Erythroblast (primary cell): ENCODE measurements at regions not wholly inside any gene's neighbourhood (a gene's known extent, or its start where the extent isn't known, plus 50 kb on each side); places are given as distances from the start of the nearest gene placed in this dataset.

Experiments used
- GATA1 ChIP-seq: IDR thresholded peaks from 2 replicates; pipeline ENCODE4 v1.6.1; 2011; ENCODE audit warnings: low read depth, mild to moderate bottlenecking, control low read depth, low read length, moderate library complexity
- POLR2A ChIP-seq: IDR thresholded peaks from 2 replicates; pipeline ENCODE4 v1.6.1; 2011; ENCODE audit warnings: mild to moderate bottlenecking, low read length

- no peak for TF ChIP-seq POLR2A
- TF ChIP-seq GATA1, result no peak
These were observed 158.0 kb upstream of the RBMS1 start for GRCh38 chr2:160651416-160652200.
